ENCODE measurements at regions not wholly inside any gene's neighbourhood (a gene's known extent, or its start where the extent isn't known, plus 50 kb on each side); places are given as distances from the start of the nearest gene placed in this dataset.

GRCh38 chr6:11644601-11645000 is 107.1 kb downstream of the TMEM170B start (continued):
- no peak for TF ChIP-seq ZBTB33 (IDR thresholded peaks at IDR 0.05; ENCODE audit: extremely low read depth, insufficient replicate concordance, low read length)
- TF ChIP-seq EZH2 (IDR thresholded peaks at IDR 0.05): no peak
- TF ChIP-seq CBX3 (IDR thresholded peaks at IDR 0.05; ENCODE audit: low read depth): no peak
- TF ChIP-seq YY1 (IDR thresholded peaks at IDR 0.05; ENCODE audit: extremely low read depth, insufficient replicate concordance, low read depth, low read length): no peak
- no peak for TF ChIP-seq ZNF274 (IDR thresholded peaks at IDR 0.05; ENCODE audit: low read depth, low read length)
- TF ChIP-seq EZH2phosphoT487 (IDR thresholded peaks at IDR 0.05; ENCODE audit: borderline replicate concordance): no peak

DNA sequence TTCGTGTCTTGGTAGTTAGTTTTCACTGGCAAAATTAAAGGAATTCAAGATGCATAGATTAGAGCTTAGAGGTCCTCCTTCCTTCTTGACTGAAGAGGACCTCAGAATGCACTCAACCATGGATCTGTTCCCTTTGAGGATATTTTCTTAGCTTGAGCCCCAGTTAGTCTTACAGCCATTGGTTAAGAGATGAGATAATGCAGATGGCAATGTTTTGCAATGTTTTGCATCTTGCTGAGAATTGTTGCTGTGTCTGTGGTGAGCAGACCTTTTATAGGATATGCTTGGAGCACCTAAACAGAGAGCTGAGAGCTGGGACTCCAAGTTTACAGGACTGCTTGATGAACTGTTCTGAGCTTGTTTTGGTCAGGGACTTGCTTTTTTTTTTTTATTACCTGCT is 107.5 kb downstream of the TMEM170B start:
- intact Hi-C loops (cut with micrococcal nuclease): no loop called here
- Histone ChIP-seq H3K4me2 (ENCODE audit: low read length) (no peak overlapping the region), H3K9me2 (ENCODE audit: insufficient read depth) (no peaks in the 10 kb centered on the region), H3K4me1 (ENCODE audit: control insufficient read depth in 1 of 2, insufficient read depth in 2 of 2, low read length in 2 of 2) (no peaks in the 10 kb centered on the region), H3K36me3 (ENCODE audit: control insufficient read depth in 1 of 2, insufficient read depth in 2 of 2, low read length in 2 of 2) (no peaks in the 10 kb centered on the region), H3K79me2 (ENCODE audit: insufficient read depth, low read length) (no peaks in the 10 kb centered on the region), H3K4me3 (replicated peaks in 1 of 2; ENCODE audit: low read depth in 1 of 2, low read length in 2 of 2) (no peak overlapping the region), H3K9ac (ENCODE audit: low read length) (no peak overlapping the region), H3K9me3 (ENCODE audit: control insufficient read depth in 1 of 2, insufficient read depth in 1 of 2, low read depth in 1 of 2, low read length in 2 of 2) (no peaks in the 10 kb centered on the region), H3K27ac (ENCODE audit: low read depth, low read length) (no peak overlapping the region), H3K27me3 (ENCODE audit: insufficient read depth, low read length) (no peaks in the 10 kb centered on the region), H2AFZ (ENCODE audit: low read depth, low read length, poor library complexity, severe bottlenecking) (no peak overlapping the region), H4K20me1 (ENCODE audit: insufficient read depth) (no peaks in the 10 kb centered on the region)
- TF ChIP-seq POLR2A (IDR thresholded peaks at IDR 0.05; ENCODE audit: borderline replicate concordance, extremely low read depth, insufficient read depth, insufficient read length) (no peak), POLR2AphosphoS5 (IDR thresholded peaks at IDR 0.05; ENCODE audit: low read depth, low read length) (no peak), SIN3A (IDR thresholded peaks at IDR 0.05; ENCODE audit: low read depth) (no peak), CBX3 (IDR thresholded peaks at IDR 0.05; ENCODE audit: low read depth) (no peak), FOSL1 (IDR thresholded peaks at IDR 0.05; ENCODE audit: low read depth) (no peak), EZH2 (IDR thresholded peaks at IDR 0.05) (no peak), ZFX (IDR thresholded peaks at IDR 0.05) (no peak)
- RAD21 ChIA-PET (ENCODE audit: low non-redundant PET in 1 of 2, low total read pairs in 2 of 2, uncharacterized antibody in 2 of 2, unreplicated experiment in 2 of 2): interaction anchor here in 1 of 2 experiments (1.1 kb wide), 1 partner anchor 642 kb away, joined by 5 read pairs; no protein-coding TSS in a partner anchor
- POLR2A ChIA-PET: no interaction called here
- CTCF ChIA-PET: no interaction called here
- DNase-seq (ENCODE audit: low read depth, low spot score) (no peak), ATAC-seq (no peak)
- no TSS peak for BruUV-seq (replicated peaks)
